H1 (cell line): ENCODE measurements at regions not wholly inside any gene's neighbourhood (a gene's known extent, or its start where the extent isn't known, plus 50 kb on each side); places are given as distances from the start of the nearest gene placed in this dataset.
A peak's percentile ranks its signal among the peaks of the same experiment; 100 is the strongest.

Experiments used
- CTCF ChIA-PET: fragments of 300-600 bp; sonication (Branson Sonifier 250); formaldehyde crosslinking; loops from one replicate; lab custom pipeline; 2021; ENCODE audit not compliant: partially characterized antibody; lab: Charles Lee
- POLR2A ChIA-PET: fragments of 300-600 bp; sonication (Branson Sonifier 250); formaldehyde crosslinking; loops from one replicate; lab custom pipeline; 2021; ENCODE audit warnings: inconsistent platforms; ENCODE audit not compliant: partially characterized antibody; lab: Charles Lee
- DNase-seq, 2 experiments: peaks; one replicate each; pipeline versions ENCODE4 v3.0.0 to v3.0.0-alpha.2; 2010 to 2022; ENCODE audit warnings: low spot score in 2 of 2, low read depth in 1 of 2, mixed read lengths in 1 of 2
- FAIRE-seq: peaks from 2 replicates; lab custom pipeline; 2011; peaks lifted over from hg19 to GRCh38; lab: Jason Lieb, UNC
- H2AFZ ChIP-seq: 2 replicates; pipeline ENCODE4 v1.8.1; 2012; ENCODE audit warnings: low read length, inconsistent platforms
- H2AK5ac ChIP-seq: 2 replicates; pipeline ENCODE4 v1.6.1; 2013; ENCODE audit warnings: low read depth, low read length
- H2BK120ac ChIP-seq: replicated peaks from 2 replicates; pipeline ENCODE3; 2013; ENCODE audit warnings: low read depth, low read length, inconsistent platforms
- H2BK12ac ChIP-seq: 2 replicates; pipeline ENCODE4 v1.6.1; 2013; ENCODE audit warnings: low read depth, low read length
- H2BK15ac ChIP-seq: 2 replicates; pipeline ENCODE4 v1.6.1; 2013; ENCODE audit warnings: low read length
- H2BK20ac ChIP-seq: 2 replicates; pipeline ENCODE4 v1.6.1; 2013; ENCODE audit warnings: low read length
- H2BK5ac ChIP-seq: 2 replicates; pipeline ENCODE4 v1.6.1; 2013; ENCODE audit warnings: low read depth, low read length
- H3K14ac ChIP-seq: 2 replicates; pipeline ENCODE4 v1.6.1; 2013; ENCODE audit warnings: inconsistent platforms; ENCODE audit not compliant: insufficient read length
- H3K18ac ChIP-seq: 2 replicates; pipeline ENCODE4 v1.6.1; 2013; ENCODE audit warnings: low read length; ENCODE audit errors: extremely low read depth
- H3K23ac ChIP-seq: 2 replicates; pipeline ENCODE4 v1.6.1; 2013; ENCODE audit warnings: inconsistent platforms; ENCODE audit not compliant: insufficient read length
- H3K23me2 ChIP-seq: 2 replicates; pipeline ENCODE4 v1.6.1; 2013; ENCODE audit warnings: low read depth, low read length
- H3K27ac ChIP-seq: 2 replicates; pipeline ENCODE4 v1.6.1; 2011; ENCODE audit warnings: low read depth, low read length, inconsistent platforms
- H3K27me3 ChIP-seq, 4 experiments: replicated peaks in 1 of 4; 1 replicate in 1 of 4; 2 replicates in 3 of 4; pipeline versions ENCODE4 v1.6.1 to v1.8.1; 2011 to 2013; ENCODE audit warnings: low read length in 3 of 4, mild to moderate bottlenecking in 3 of 4, inconsistent platforms in 2 of 4, mixed read lengths in 2 of 4, moderate library complexity in 1 of 4; ENCODE audit not compliant: control insufficient read depth in 3 of 4, insufficient read depth in 3 of 4; ENCODE audit errors: extremely low read depth in 1 of 4
- H3K36me3 ChIP-seq, 4 experiments: 2 replicates each; pipeline versions ENCODE4 v1.6.1 to v1.8.1; 2011 to 2013; ENCODE audit warnings: mild to moderate bottlenecking in 4 of 4, low read length in 3 of 4, moderate library complexity in 2 of 4, control low read depth in 1 of 4, inconsistent platforms in 1 of 4; ENCODE audit not compliant: insufficient read depth in 4 of 4, control insufficient read depth in 2 of 4
- H3K4ac ChIP-seq: replicated peaks from 2 replicates; pipeline ENCODE3; 2013; ENCODE audit warnings: low read length, low read depth, mixed read lengths, inconsistent platforms; ENCODE audit not compliant: insufficient read length
- H3K4me1 ChIP-seq, 4 experiments: replicated peaks in 1 of 4; 1 replicate in 1 of 4; 2 replicates in 3 of 4; pipeline versions ENCODE4 v1.6.1 to v1.8.1; 2011 to 2013; ENCODE audit warnings: low read length in 3 of 4, inconsistent platforms in 2 of 4, mixed read lengths in 1 of 4; ENCODE audit not compliant: insufficient read depth in 4 of 4, control insufficient read depth in 3 of 4
- H3K4me2 ChIP-seq, 2 experiments: 2 replicates each; pipeline versions ENCODE4 v1.6.1 to v1.8.1; 2011 to 2013; ENCODE audit warnings: low read depth in 2 of 2, low read length in 2 of 2, control low read depth in 1 of 2, inconsistent platforms in 1 of 2, mild to moderate bottlenecking in 1 of 2; ENCODE audit not compliant: insufficient read depth in 1 of 2
- H3K4me3 ChIP-seq, 4 experiments: fragments of 200-600, 300-600 bp in 1 of 4; sonication (generic), shearing (Covaris generic), sonication (Bioruptor Twin) in 1 of 4; 2 replicates each; pipeline versions ENCODE4 v1.5.1 to v1.8.1; 2011 to 2016; ENCODE audit warnings: low read length in 4 of 4, low read depth in 3 of 4, control low read depth in 2 of 4, inconsistent platforms in 2 of 4, mild to moderate bottlenecking in 2 of 4, mixed read lengths in 1 of 4, moderate library complexity in 1 of 4; ENCODE audit not compliant: insufficient read depth in 2 of 4; ENCODE audit errors: extremely low read depth in 1 of 4
- H3K56ac ChIP-seq: replicated peaks from 2 replicates; pipeline ENCODE3; 2013; ENCODE audit warnings: low read depth, mild to moderate bottlenecking, mixed read lengths, low read length, inconsistent platforms; ENCODE audit not compliant: insufficient read length
- H3K79me1 ChIP-seq: 2 replicates; pipeline ENCODE4 v1.6.1; 2013; ENCODE audit warnings: low read depth, low read length, control low read depth
- H3K79me2 ChIP-seq, 2 experiments: 2 replicates each; pipeline versions ENCODE4 v1.6.1 to v1.8.1; 2012 to 2013; ENCODE audit warnings: low read length in 2 of 2, mild to moderate bottlenecking in 2 of 2, inconsistent platforms in 1 of 2; ENCODE audit not compliant: insufficient read depth in 2 of 2, control insufficient read depth in 1 of 2
- H3K9ac ChIP-seq, 4 experiments: replicated peaks in 1 of 4; 1 replicate in 1 of 4; 2 replicates in 3 of 4; pipeline versions ENCODE4 v1.6.1 to v1.8.1; 2011 to 2013; ENCODE audit warnings: low read depth in 3 of 4, low read length in 3 of 4, control low read depth in 2 of 4, mild to moderate bottlenecking in 2 of 4, moderate library complexity in 2 of 4, inconsistent platforms in 1 of 4; ENCODE audit errors: extremely low read depth in 1 of 4
- H3K9me3 ChIP-seq, 2 experiments: 2 replicates each; pipeline versions ENCODE4 v1.6.1 to v1.8.1; 2012 to 2013; ENCODE audit warnings: mild to moderate bottlenecking in 2 of 2, moderate library complexity in 2 of 2, control low read depth in 1 of 2, inconsistent platforms in 1 of 2, low read depth in 1 of 2, low read length in 1 of 2, mixed read lengths in 1 of 2; ENCODE audit not compliant: insufficient read depth in 2 of 2
- H4K20me1 ChIP-seq, 2 experiments: replicated peaks in 1 of 2; 2 replicates each; pipeline versions ENCODE3 to v1.8.1; 2011 to 2013; ENCODE audit warnings: inconsistent platforms in 2 of 2, low read length in 2 of 2, mild to moderate bottlenecking in 1 of 2; ENCODE audit not compliant: insufficient read depth in 2 of 2, control insufficient read depth in 1 of 2
- H4K5ac ChIP-seq: 2 replicates; pipeline ENCODE4 v1.6.1; 2013; ENCODE audit warnings: low read length, low read depth, mixed read lengths, inconsistent platforms; ENCODE audit not compliant: insufficient read length
- H4K8ac ChIP-seq: 2 replicates; pipeline ENCODE4 v1.8.0; 2013; ENCODE audit warnings: mild to moderate bottlenecking, moderate library complexity, low read length, inconsistent platforms; ENCODE audit not compliant: insufficient read depth; ENCODE audit errors: extremely low read depth
- H4K91ac ChIP-seq: replicated peaks from 2 replicates; pipeline ENCODE3; 2013; ENCODE audit warnings: low read length, mixed read lengths, inconsistent platforms; ENCODE audit not compliant: insufficient read length
- EZH2 ChIP-seq: fragments of 200-600 bp; sonication (generic); IDR thresholded peaks from 2 replicates; pipeline ENCODE4 v1.7.1; 2012; ENCODE audit warnings: low read depth, mild to moderate bottlenecking, moderate library complexity, low read length, inconsistent platforms; ENCODE audit not compliant: severe bottlenecking
- RAD21 ChIP-seq, 2 experiments: IDR thresholded peaks in 1 of 2; conservative IDR thresholded peaks in 1 of 2; 2 replicates each; pipeline ENCODE4 v1.6.1; 2011; ENCODE audit warnings: low read depth in 2 of 2, low read length in 2 of 2, improper control_type of control experiment in 1 of 2, inconsistent platforms in 1 of 2, mild to moderate bottlenecking in 1 of 2, moderate library complexity in 1 of 2
- WGBS, 2 experiments: shearing (Covaris generic) in 1 of 2; methylation state at CpG; one replicate each; pipeline versions ENCODE4 v1.1.6 to v1.1.7; 2013 to 2015; ENCODE audit warnings: low lambda C conversion rate in 2 of 2, mixed read lengths in 2 of 2, inconsistent platforms in 1 of 2, low coverage in 1 of 2, missing lambda C conversion rate in 1 of 2; ENCODE audit not compliant: insufficient replicate concordance in 2 of 2, insufficient coverage in 1 of 2, insufficient read length in 1 of 2; ENCODE audit errors: extremely low coverage in 1 of 2, missing lambda C conversion rate in 1 of 2; 5-methylcytosine and 5-hydroxymethylcytosine counted together
- TF ChIP-seq, protein P1 (sequence below), 3 experiments: IDR thresholded peaks; 1 replicate in 2 of 3; 2 replicates in 1 of 3; pipeline versions ENCODE4 v1.5.1 to v1.6.1; 2011; ENCODE audit warnings: low read length in 3 of 3, mild to moderate bottlenecking in 3 of 3, inconsistent platforms in 2 of 3, low read depth in 1 of 3, moderate library complexity in 1 of 3; ENCODE audit not compliant: insufficient read depth in 1 of 3; ENCODE audit errors: control extremely low read depth in 1 of 3

- DNase-seq, result no peak
- WGBS, 2 experiments, result 83% methylated on average over 1 of the region's 1 CpG; no CpG with 5 or more reads in 1 of the 2 experiments
- no peaks in the 10 kb centered on the region for H3K23me2 ChIP-seq
- no peak overlapping the region for H3K56ac ChIP-seq
- no peak overlapping the region for H2BK15ac ChIP-seq
- H3K18ac ChIP-seq, result no peak overlapping the region
- H3K9me3 ChIP-seq, result no peaks in the 10 kb centered on the region
- H3K14ac ChIP-seq, result no peak overlapping the region
- H2BK12ac ChIP-seq, result no peak overlapping the region
- H3K79me2 ChIP-seq, result no peaks in the 10 kb centered on the region
- H3K9ac ChIP-seq, result no peak overlapping the region
- H3K79me1 ChIP-seq, result no peaks in the 10 kb centered on the region
- TF ChIP-seq EZH2 (no peak), RAD21 (IDR thresholded peaks at IDR 0.05 in 1 of 2, conservative IDR thresholded peaks at IDR 0.05 in 1 of 2; ENCODE audit: low read depth in 2 of 2, low read length in 2 of 2) (peak; percentile 2 to 11; a peak in 1 of 4 replicates)
- TF ChIP-seq, protein P1, sequence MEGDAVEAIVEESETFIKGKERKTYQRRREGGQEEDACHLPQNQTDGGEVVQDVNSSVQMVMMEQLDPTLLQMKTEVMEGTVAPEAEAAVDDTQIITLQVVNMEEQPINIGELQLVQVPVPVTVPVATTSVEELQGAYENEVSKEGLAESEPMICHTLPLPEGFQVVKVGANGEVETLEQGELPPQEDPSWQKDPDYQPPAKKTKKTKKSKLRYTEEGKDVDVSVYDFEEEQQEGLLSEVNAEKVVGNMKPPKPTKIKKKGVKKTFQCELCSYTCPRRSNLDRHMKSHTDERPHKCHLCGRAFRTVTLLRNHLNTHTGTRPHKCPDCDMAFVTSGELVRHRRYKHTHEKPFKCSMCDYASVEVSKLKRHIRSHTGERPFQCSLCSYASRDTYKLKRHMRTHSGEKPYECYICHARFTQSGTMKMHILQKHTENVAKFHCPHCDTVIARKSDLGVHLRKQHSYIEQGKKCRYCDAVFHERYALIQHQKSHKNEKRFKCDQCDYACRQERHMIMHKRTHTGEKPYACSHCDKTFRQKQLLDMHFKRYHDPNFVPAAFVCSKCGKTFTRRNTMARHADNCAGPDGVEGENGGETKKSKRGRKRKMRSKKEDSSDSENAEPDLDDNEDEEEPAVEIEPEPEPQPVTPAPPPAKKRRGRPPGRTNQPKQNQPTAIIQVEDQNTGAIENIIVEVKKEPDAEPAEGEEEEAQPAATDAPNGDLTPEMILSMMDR (IDR thresholded peaks at IDR 0.05; ENCODE audit: control extremely low read depth in 1 of 3, insufficient read depth in 1 of 3, low read depth in 1 of 3, low read length in 3 of 3), result peak in 2 of 3 experiments; percentile 2 to 38; a peak in 2 of 4 replicates
- H3K4me2 ChIP-seq, result no peak overlapping the region
- peaks cover 0 to 1% (median 0%) of the 10 kb centered on the region in 4 experiments; a peak in 1 of 7 replicates for H3K27me3 ChIP-seq
- no peak for FAIRE-seq
- H3K4me1 ChIP-seq, result no peaks in the 10 kb centered on the region
- H2AK5ac ChIP-seq, result no peak overlapping the region
- CTCF ChIA-PET, result interaction anchor here (0.5 to 3.3 kb wide), 14 partner anchors 9 to 526 kb away, joined by 3 to 22 read pairs (median 4); no protein-coding TSS in a partner anchor
- no peak overlapping the region for H2BK5ac ChIP-seq
- no peak overlapping the region for H2AFZ ChIP-seq
- no peak overlapping the region for H3K4me3 ChIP-seq
- no peaks in the 10 kb centered on the region for H4K20me1 ChIP-seq
- POLR2A ChIA-PET, result no interaction called here
- H3K27ac ChIP-seq, result no peak overlapping the region
- no peak overlapping the region for H2BK120ac ChIP-seq
- H3K4ac ChIP-seq, result no peak overlapping the region
- H2BK20ac ChIP-seq, result no peak overlapping the region
- no peak overlapping the region for H4K5ac ChIP-seq
- H4K8ac ChIP-seq, result no peak overlapping the region
- H3K23ac ChIP-seq, result no peak overlapping the region
- H3K36me3 ChIP-seq, result no peaks in the 10 kb centered on the region
- H4K91ac ChIP-seq, result no peak overlapping the region
Observed at GRCh38 chr1:177431123-177431522, 260.4 kb downstream of the BRINP2 start.
